Activated naive CD4-positive, alpha-beta T cell treated with anti-CD3 and anti-CD28 coated beads for 36 hours (primary cell): ENCODE measurements at regions not wholly inside any gene's neighbourhood (a gene's known extent, or its start where the extent isn't known, plus 50 kb on each side); places are given as distances from the start of the nearest gene placed in this dataset.

Experiments used
- CTCF ChIA-PET: fragments of 350-600 bp; sonication (Branson Sonifier 250); formaldehyde crosslinking; loops from one replicate; lab custom pipeline; 2021; ENCODE audit warnings: antibody characterized with exemption; lab: Charles Lee
- DNase-seq: peaks from one replicate; pipeline ENCODE4 v3.0.0-alpha.2; 2020
- H3K27ac Mint-ChIP-seq: one replicate; pipeline ENCODE4 v1.8.0; 2021; ENCODE audit warnings: mild to moderate bottlenecking, mixed read lengths
- H3K27me3 Mint-ChIP-seq: one replicate; pipeline ENCODE4 v1.8.0; 2021; ENCODE audit warnings: low read depth, mixed read lengths
- H3K36me3 Mint-ChIP-seq: one replicate; pipeline ENCODE4 v1.8.0; 2021; ENCODE audit warnings: low read depth, mixed read lengths
- H3K4me1 Mint-ChIP-seq: one replicate; pipeline ENCODE4 v1.8.0; 2021; ENCODE audit warnings: low read depth, mixed read lengths
- H3K4me3 Mint-ChIP-seq: one replicate; pipeline ENCODE4 v1.8.0; 2021; ENCODE audit warnings: mild to moderate bottlenecking, moderate library complexity, mixed read lengths
- H3K9me3 Mint-ChIP-seq: one replicate; pipeline ENCODE4 v1.8.0; 2021; ENCODE audit warnings: mixed read lengths
- intact Hi-C: fragments of 100-400 bp; cut with micrococcal nuclease; formaldehyde crosslinking; loops from one replicate; pipeline ENCODE4 v1.15.1; 2023

DNA sequence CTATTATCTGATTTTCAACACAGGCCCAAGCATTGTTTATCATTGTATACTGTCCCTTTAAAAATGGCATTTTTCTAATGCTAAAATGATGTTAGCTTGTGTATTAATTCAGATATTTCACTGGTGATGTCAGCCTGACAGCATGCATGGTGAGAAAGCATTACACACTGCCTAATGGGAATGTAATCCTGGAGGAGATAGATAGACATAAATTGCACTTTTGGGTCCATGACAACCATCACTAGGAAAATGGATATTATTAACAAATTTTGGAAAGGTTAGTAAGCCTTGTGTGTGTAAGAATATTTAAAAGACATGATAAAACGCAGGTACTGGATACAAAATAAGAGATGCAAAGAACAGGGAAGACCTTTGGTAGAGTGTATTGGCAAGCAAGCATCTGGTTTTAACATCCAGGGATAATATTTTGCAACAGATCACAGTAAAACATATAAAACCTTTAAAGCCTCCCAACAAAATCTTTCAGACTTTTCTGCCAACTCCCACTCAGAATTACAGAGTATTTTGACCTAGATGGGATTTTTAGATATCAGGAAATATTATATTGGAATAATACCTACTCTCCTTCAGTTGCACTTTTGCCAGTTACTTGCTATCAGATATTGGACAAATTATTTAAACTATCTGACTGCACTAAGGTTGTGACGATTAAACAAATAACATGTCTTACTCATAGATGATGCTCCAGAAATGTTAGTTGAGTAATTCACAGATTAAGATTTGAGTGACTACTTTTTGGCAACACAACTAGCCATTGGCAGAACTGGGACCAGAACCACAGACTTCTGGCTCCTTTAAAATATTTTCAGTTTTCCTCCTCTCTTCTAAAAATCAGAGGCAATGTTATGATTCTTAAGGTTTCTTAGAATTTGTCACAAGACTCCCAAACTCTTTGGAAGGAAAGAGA is 291.6 kb upstream of the SEMA3C start:
- Mint-ChIP-seq H3K9me3 (peaks cover 1% of the 10 kb centered on the region), H3K4me1 (no peaks in the 10 kb centered on the region), H3K27me3 (no peaks in the 10 kb centered on the region), H3K36me3 (no peaks in the 10 kb centered on the region), H3K27ac (no peak overlapping the region), H3K4me3 (no peak overlapping the region)
- CTCF ChIA-PET = no interaction called here
- intact Hi-C loops = no loop called here
- DNase-seq = no peak

DNA sequence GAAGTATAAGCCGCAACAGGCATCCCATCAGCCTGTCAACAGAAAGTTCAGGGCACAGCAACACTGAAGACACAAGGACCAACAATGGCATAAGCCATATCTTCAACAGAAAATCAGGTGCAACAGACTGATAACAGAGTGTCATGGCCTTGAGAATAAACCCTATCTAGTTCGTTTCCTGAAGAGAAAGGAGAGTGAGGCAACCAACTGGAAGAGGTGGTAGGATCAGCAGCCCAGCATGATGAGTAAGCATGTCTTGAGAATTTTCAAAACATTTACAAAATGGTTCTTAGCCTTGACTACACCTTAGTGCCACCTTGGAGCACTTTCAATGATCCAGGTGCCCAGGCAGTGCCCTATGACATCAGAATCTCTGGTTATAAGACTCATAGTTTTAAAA is 290.2 kb upstream of the SEMA3C start:
- Mint-ChIP-seq H3K36me3 (no peaks in the 10 kb centered on the region), H3K27me3 (no peaks in the 10 kb centered on the region), H3K4me1 (no peaks in the 10 kb centered on the region), H3K4me3 (no peak overlapping the region), H3K9me3 (peaks cover 1% of the 10 kb centered on the region), H3K27ac (no peak overlapping the region)
- CTCF ChIA-PET = no interaction called here
- no peak for DNase-seq
- intact Hi-C loops = no loop called here

GRCh38 chr7:81207801-81208200 is 288.9 kb upstream of the SEMA3C start:
- Mint-ChIP-seq H3K36me3 (no peaks in the 10 kb centered on the region), H3K27ac (no peak overlapping the region), H3K4me1 (no peaks in the 10 kb centered on the region), H3K27me3 (no peaks in the 10 kb centered on the region), H3K4me3 (no peak overlapping the region), H3K9me3 (peaks cover 1% of the 10 kb centered on the region)
- intact Hi-C loops = no loop called here
- CTCF ChIA-PET = no interaction called here
- DNase-seq = no peak

DNA sequence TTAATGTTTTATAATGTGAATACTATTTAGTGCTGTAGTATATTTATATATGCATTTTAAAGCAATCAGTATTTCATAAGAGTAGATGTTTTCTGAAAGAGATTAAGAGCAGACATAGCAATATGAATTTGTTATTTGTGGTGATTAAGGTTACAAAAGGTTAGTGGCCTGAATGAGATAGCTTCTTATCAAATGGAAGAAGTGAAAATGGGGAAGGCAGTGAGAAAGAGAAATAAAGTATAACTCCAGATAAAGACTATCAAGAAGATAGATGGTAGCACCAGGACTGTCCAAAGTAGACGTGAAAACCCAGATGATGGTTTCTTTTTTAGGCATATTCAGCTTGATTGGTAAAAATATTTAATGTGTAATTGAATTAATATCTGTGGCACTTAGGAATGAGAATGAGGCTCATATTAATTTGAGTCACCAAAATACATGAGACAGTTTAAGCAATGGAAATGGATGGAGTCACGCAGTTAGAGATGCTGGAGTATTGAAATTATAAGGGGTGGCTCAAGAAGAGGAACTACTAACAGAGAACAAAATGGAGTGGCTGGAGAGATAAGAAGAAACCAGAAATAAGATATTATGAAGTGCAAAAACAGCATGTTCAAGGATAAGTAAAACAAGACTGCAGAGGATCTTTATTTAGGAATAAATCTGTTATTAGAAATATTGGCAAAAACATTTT is 288.0 kb upstream of the SEMA3C start:
- Mint-ChIP-seq H3K9me3 (peaks cover 1% of the 10 kb centered on the region), H3K4me3 (no peak overlapping the region), H3K27me3 (no peaks in the 10 kb centered on the region), H3K4me1 (no peaks in the 10 kb centered on the region), H3K36me3 (no peaks in the 10 kb centered on the region), H3K27ac (no peak overlapping the region)
- CTCF ChIA-PET = no interaction called here
- intact Hi-C loops = no loop called here
- no peak for DNase-seq

GRCh38 chr7:81206217-81206616 is 287.4 kb upstream of the SEMA3C start:
- no peaks in the 10 kb centered on the region for H3K27me3 Mint-ChIP-seq
- H3K9me3 Mint-ChIP-seq = peaks cover 1% of the 10 kb centered on the region
- intact Hi-C loops = no loop called here
- no peaks in the 10 kb centered on the region for H3K36me3 Mint-ChIP-seq
- no peak overlapping the region for H3K27ac Mint-ChIP-seq
- DNase-seq = no peak
- CTCF ChIA-PET = no interaction called here
- H3K4me3 Mint-ChIP-seq = no peak overlapping the region
- H3K4me1 Mint-ChIP-seq = no peaks in the 10 kb centered on the region

DNA sequence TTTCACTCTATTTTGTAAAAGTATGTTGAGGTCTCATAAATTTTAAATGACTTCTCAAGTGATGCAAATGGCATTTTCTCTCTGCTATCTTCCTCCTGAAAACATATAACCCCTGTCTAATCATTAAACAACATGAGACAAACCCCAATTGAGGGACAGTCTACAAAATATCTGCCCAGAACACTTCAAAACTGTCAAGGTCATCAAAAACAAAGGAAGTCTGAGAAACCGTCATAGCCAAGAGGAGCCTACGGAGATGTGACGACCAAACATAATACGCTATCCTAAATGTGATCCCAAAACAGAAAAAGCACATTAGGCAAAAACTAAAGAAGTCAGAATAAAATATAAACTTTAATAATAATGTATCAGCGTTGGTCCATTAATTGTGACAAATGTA is 282.3 kb upstream of the SEMA3C start:
- Mint-ChIP-seq H3K4me3 (no peak overlapping the region), H3K27me3 (no peaks in the 10 kb centered on the region), H3K9me3 (peaks cover 1% of the 10 kb centered on the region), H3K27ac (no peak overlapping the region), H3K36me3 (no peaks in the 10 kb centered on the region), H3K4me1 (no peaks in the 10 kb centered on the region)
- intact Hi-C loops = no loop called here
- CTCF ChIA-PET = no interaction called here
- no peak for DNase-seq

- Mint-ChIP-seq H3K4me3 (no peak overlapping the region), H3K27ac (no peak overlapping the region), H3K36me3 (no peaks in the 10 kb centered on the region), H3K9me3 (peaks cover 1% of the 10 kb centered on the region), H3K4me1 (no peaks in the 10 kb centered on the region), H3K27me3 (no peaks in the 10 kb centered on the region)
- DNase-seq = no peak
- intact Hi-C loops = no loop called here
- CTCF ChIA-PET = no interaction called here
Measured at GRCh38 chr7:81198766-81199165, 279.9 kb upstream of the SEMA3C start.

DNA sequence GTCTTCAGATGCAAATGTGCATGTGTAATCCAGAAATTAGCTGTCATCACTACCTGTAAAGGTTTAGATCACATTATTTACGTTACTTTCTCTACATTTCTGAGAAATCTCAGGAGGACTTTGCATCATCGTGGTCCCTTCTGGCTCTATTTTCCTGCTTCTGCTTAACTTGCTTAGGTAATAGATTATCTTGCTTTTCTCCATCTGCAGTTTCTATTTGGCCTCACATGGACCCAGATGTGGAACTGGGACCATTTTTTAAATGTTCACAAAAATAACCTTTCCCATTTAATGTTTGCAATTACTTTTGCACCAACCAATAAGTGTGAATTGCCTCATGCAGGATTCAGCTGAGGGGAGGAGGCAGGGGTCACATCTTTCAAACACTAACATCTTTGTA is 278.4 kb upstream of the SEMA3C start:
- intact Hi-C loops = no loop called here
- Mint-ChIP-seq H3K27ac (no peak overlapping the region), H3K9me3 (peaks cover 1% of the 10 kb centered on the region), H3K4me3 (no peak overlapping the region), H3K36me3 (no peaks in the 10 kb centered on the region), H3K27me3 (no peaks in the 10 kb centered on the region), H3K4me1 (no peaks in the 10 kb centered on the region)
- no peak for DNase-seq
- CTCF ChIA-PET = no interaction called here

- CTCF ChIA-PET = no interaction called here
- intact Hi-C loops = no loop called here
- no peak overlapping the region for H3K27ac Mint-ChIP-seq
Measured at GRCh38 chr7:81195033-81195432, 276.2 kb upstream of the SEMA3C start.

GRCh38 chr7:81190997-81191768 is 272.3 kb upstream of the SEMA3C start:
- intact Hi-C loops = no loop called here
- Mint-ChIP-seq H3K27me3 (no peaks in the 10 kb centered on the region), H3K4me1 (no peaks in the 10 kb centered on the region), H3K4me3 (no peak overlapping the region), H3K27ac (no peak overlapping the region), H3K36me3 (no peaks in the 10 kb centered on the region), H3K9me3 (no peaks in the 10 kb centered on the region)
- CTCF ChIA-PET = no interaction called here
- no peak for DNase-seq

More at GRCh38 chr7:81195033-81195432, 276.2 kb upstream of the SEMA3C start:
- no peak for DNase-seq
- Mint-ChIP-seq H3K27me3 (no peaks in the 10 kb centered on the region), H3K36me3 (no peaks in the 10 kb centered on the region), H3K9me3 (no peaks in the 10 kb centered on the region), H3K4me1 (no peaks in the 10 kb centered on the region), H3K4me3 (no peak overlapping the region)

- H3K27ac Mint-ChIP-seq = no peak overlapping the region
- no peaks in the 10 kb centered on the region for H3K9me3 Mint-ChIP-seq
- CTCF ChIA-PET = no interaction called here
Measured at GRCh38 chr7:81187753-81188152, 268.9 kb upstream of the SEMA3C start.

GRCh38 chr7:81186691-81187090 is 267.8 kb upstream of the SEMA3C start:
- H3K27me3 Mint-ChIP-seq = no peaks in the 10 kb centered on the region
- intact Hi-C loops = no loop called here
- H3K27ac Mint-ChIP-seq = no peak overlapping the region
- H3K4me1 Mint-ChIP-seq = no peaks in the 10 kb centered on the region
- no peaks in the 10 kb centered on the region for H3K36me3 Mint-ChIP-seq
- DNase-seq = no peak
- H3K9me3 Mint-ChIP-seq = no peaks in the 10 kb centered on the region
- CTCF ChIA-PET = no interaction called here
- no peak overlapping the region for H3K4me3 Mint-ChIP-seq

More at GRCh38 chr7:81187753-81188152, 268.9 kb upstream of the SEMA3C start:
- DNase-seq = no peak
- H3K36me3 Mint-ChIP-seq = no peaks in the 10 kb centered on the region
- intact Hi-C loops = no loop called here
- no peaks in the 10 kb centered on the region for H3K4me1 Mint-ChIP-seq
- H3K4me3 Mint-ChIP-seq = no peak overlapping the region
- H3K27me3 Mint-ChIP-seq = no peaks in the 10 kb centered on the region
